Mesenchymal stem cell (in vitro differentiated cells and primary cell): ENCODE measurements at regions not wholly inside any gene's neighbourhood (a gene's known extent, or its start where the extent isn't known, plus 50 kb on each side); places are given as distances from the start of the nearest gene placed in this dataset.

Source experiments
- DNase-seq: peaks from one replicate; pipeline ENCODE4 v3.0.0-alpha.2; 2013
- H2AFZ ChIP-seq: one replicate; pipeline ENCODE4 v1.6.1; 2013; ENCODE audit warnings: low read depth, mild to moderate bottlenecking, control low read depth, inconsistent platforms, low read length, moderate library complexity
- H2AK5ac ChIP-seq: 2 replicates; pipeline ENCODE4 v1.6.1; 2013; ENCODE audit warnings: low read length, moderate library complexity, mild to moderate bottlenecking, inconsistent platforms; ENCODE audit not compliant: severe bottlenecking
- H2BK120ac ChIP-seq: one replicate; pipeline ENCODE4 v1.6.1; 2013; ENCODE audit warnings: low read depth, mild to moderate bottlenecking, inconsistent platforms, low read length, moderate library complexity
- H2BK12ac ChIP-seq, 2 experiments: one replicate each; pipeline ENCODE4 v1.6.1; 2013; ENCODE audit warnings: inconsistent platforms in 2 of 2, low read length in 2 of 2, mild to moderate bottlenecking in 2 of 2, moderate library complexity in 2 of 2, control low read depth in 1 of 2
- H2BK15ac ChIP-seq: one replicate; pipeline ENCODE4 v1.6.1; 2013; ENCODE audit warnings: mild to moderate bottlenecking, low read depth, inconsistent platforms; ENCODE audit not compliant: poor library complexity, severe bottlenecking
- H2BK5ac ChIP-seq: 2 replicates; pipeline ENCODE4 v1.6.1; 2013; ENCODE audit warnings: low read depth, mild to moderate bottlenecking, low read length, control low read depth, inconsistent platforms; ENCODE audit not compliant: poor library complexity, severe bottlenecking
- H3K14ac ChIP-seq, 2 experiments: one replicate each; pipeline ENCODE4 v1.6.1; 2013; ENCODE audit warnings: inconsistent platforms in 2 of 2, low read length in 2 of 2, control low read depth in 1 of 2, mild to moderate bottlenecking in 1 of 2, moderate library complexity in 1 of 2
- H3K18ac ChIP-seq, 2 experiments: one replicate each; pipeline ENCODE4 v1.6.1; 2013; ENCODE audit warnings: inconsistent platforms in 2 of 2, low read length in 2 of 2, control low read depth in 1 of 2, low read depth in 1 of 2, mild to moderate bottlenecking in 1 of 2
- H3K23ac ChIP-seq, 2 experiments: one replicate each; pipeline ENCODE4 v1.6.1; 2013; ENCODE audit warnings: inconsistent platforms in 2 of 2, low read length in 2 of 2, mild to moderate bottlenecking in 2 of 2, moderate library complexity in 2 of 2, control low read depth in 1 of 2
- H3K27ac ChIP-seq: 2 replicates; pipeline ENCODE4 v1.5.1; 2013; ENCODE audit warnings: mild to moderate bottlenecking, moderate library complexity, low read length, control low read depth, inconsistent platforms; ENCODE audit not compliant: poor library complexity, severe bottlenecking
- H3K27me3 ChIP-seq, 2 experiments: 2 replicates each; pipeline versions ENCODE4 v1.6.1 to v1.7.0; 2013; ENCODE audit warnings: low read length in 2 of 2, mild to moderate bottlenecking in 2 of 2, moderate library complexity in 2 of 2, control low read depth in 1 of 2, inconsistent platforms in 1 of 2; ENCODE audit not compliant: control insufficient read depth in 1 of 2, insufficient read depth in 1 of 2
- H3K36me3 ChIP-seq, 2 experiments: 2 replicates each; pipeline versions ENCODE4 v1.6.1 to v1.7.0; 2013; ENCODE audit warnings: low read length in 2 of 2, control low read depth in 1 of 2, inconsistent platforms in 1 of 2, low read depth in 1 of 2, mild to moderate bottlenecking in 1 of 2; ENCODE audit not compliant: insufficient read depth in 2 of 2, control insufficient read depth in 1 of 2
- H3K4ac ChIP-seq, 2 experiments: one replicate each; pipeline ENCODE4 v1.6.1; 2013; ENCODE audit warnings: inconsistent platforms in 2 of 2, low read length in 2 of 2, mild to moderate bottlenecking in 2 of 2, moderate library complexity in 2 of 2, control low read depth in 1 of 2, low read depth in 1 of 2
- H3K4me1 ChIP-seq: 2 replicates; pipeline ENCODE4 v1.6.1; 2013; ENCODE audit warnings: low read depth, low read length, control low read depth; ENCODE audit not compliant: control insufficient read depth, insufficient read depth
- H3K4me2 ChIP-seq: 2 replicates; pipeline ENCODE4 v1.6.1; 2013; ENCODE audit warnings: low read length, mild to moderate bottlenecking, inconsistent platforms; ENCODE audit not compliant: poor library complexity, severe bottlenecking
- H3K4me3 ChIP-seq, 2 experiments: 2 replicates each; pipeline versions ENCODE4 v1.5.1 to v1.7.0; 2013; ENCODE audit warnings: low read length in 2 of 2, mild to moderate bottlenecking in 2 of 2, control low read depth in 1 of 2, low read depth in 1 of 2; ENCODE audit not compliant: insufficient read depth in 1 of 2
- H3K79me1 ChIP-seq: replicated peaks from 2 replicates; pipeline ENCODE4 v1.6.1; 2013; ENCODE audit warnings: mild to moderate bottlenecking, control low read depth, low read length, inconsistent platforms; ENCODE audit not compliant: poor library complexity, severe bottlenecking
- H3K9ac ChIP-seq: 2 replicates; pipeline ENCODE4 v1.7.0; 2013; ENCODE audit warnings: mild to moderate bottlenecking, low read length, moderate library complexity
- H3K9me3 ChIP-seq: 2 replicates; pipeline ENCODE4 v1.7.0; 2013; ENCODE audit warnings: mild to moderate bottlenecking, low read length; ENCODE audit not compliant: control insufficient read depth
- H4K8ac ChIP-seq: one replicate; pipeline ENCODE4 v1.6.1; 2013; ENCODE audit warnings: inconsistent platforms, mild to moderate bottlenecking, low read length, moderate library complexity
- H4K91ac ChIP-seq: one replicate; pipeline ENCODE4 v1.6.1; 2013; ENCODE audit warnings: mild to moderate bottlenecking, low read length, inconsistent platforms
- WGBS: methylation state at CpG from one replicate; pipeline ENCODE4 v1.1.7; 2013; ENCODE audit warnings: mixed read lengths; 5-methylcytosine and 5-hydroxymethylcytosine counted together

DNA sequence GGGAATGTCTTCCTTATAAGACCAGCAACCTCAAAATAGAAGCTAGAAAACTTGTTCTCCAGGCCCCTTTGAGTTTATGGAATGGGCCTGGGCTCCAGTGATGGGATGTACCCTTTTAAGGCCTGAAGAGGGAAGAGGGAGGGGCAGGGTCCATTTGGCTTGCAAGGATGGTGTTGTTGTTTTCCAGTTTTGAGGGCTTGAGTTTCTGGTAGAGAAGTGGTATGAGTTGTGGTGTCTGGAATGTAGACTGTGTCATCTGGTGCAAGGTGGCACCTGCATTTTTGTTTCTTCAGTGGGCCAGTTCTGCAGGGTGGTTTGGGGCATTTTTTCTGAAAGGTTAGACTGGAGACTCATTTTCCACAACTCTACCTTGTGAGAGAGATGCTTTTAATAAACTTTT is 90.1 kb downstream of the ZNF777 start:
- Histone ChIP-seq H3K9me3 (peaks cover 3% of the 10 kb centered on the region), H2AFZ (no peak overlapping the region), H3K14ac (no peak overlapping the region), H3K27ac (no peak overlapping the region), H3K36me3 (no peaks in the 10 kb centered on the region), H3K27me3 (peaks cover 0 to 4% of the 10 kb centered on the region in 2 experiments), H3K9ac (no peak overlapping the region), H3K4me1 (no peaks in the 10 kb centered on the region), H4K91ac (no peak overlapping the region), H3K4ac (no peak overlapping the region), H2BK120ac (no peak overlapping the region), H2BK5ac (no peak overlapping the region), H3K4me2 (no peak overlapping the region), H2BK15ac (no peak overlapping the region), H3K18ac (no peak overlapping the region), H3K79me1 (no peaks in the 10 kb centered on the region), H3K4me3 (no peak overlapping the region), H2AK5ac (no peak overlapping the region), H3K23ac (no peak overlapping the region), H2BK12ac (no peak overlapping the region), H4K8ac (no peak overlapping the region)
- no peak for DNase-seq

DNA sequence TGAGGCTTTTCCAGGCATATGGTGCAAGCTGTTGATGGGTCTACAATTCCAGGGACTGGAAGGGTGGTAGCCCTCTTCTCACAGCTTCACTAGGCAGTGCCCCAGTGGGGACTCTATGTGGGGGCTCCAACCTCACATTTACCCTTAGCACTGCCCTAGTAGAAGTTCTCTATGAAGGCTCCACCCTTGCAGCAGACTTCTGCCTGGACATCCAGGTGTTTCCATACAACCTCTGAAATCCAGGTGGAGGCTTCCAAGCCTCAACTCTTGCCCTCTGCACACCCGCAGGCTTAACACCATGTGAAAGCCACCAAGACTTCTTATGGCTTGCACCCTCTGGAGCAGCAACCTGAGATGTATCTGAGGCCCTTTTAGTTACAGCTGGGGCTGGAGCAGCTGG is 87.8 kb downstream of the ZNF777 start:
- Histone ChIP-seq H3K9ac (no peak overlapping the region), H2BK15ac (no peak overlapping the region), H3K9me3 (peaks cover 9% of the 10 kb centered on the region), H4K91ac (no peak overlapping the region), H2BK120ac (no peak overlapping the region), H4K8ac (no peak overlapping the region), H3K18ac (no peak overlapping the region), H3K27me3 (no peaks in the 10 kb centered on the region), H3K4me1 (no peaks in the 10 kb centered on the region), H2BK5ac (no peak overlapping the region), H2AFZ (no peak overlapping the region), H3K4me2 (no peak overlapping the region), H2AK5ac (no peak overlapping the region), H3K27ac (no peak overlapping the region), H2BK12ac (no peak overlapping the region), H3K4me3 (no peak overlapping the region), H3K23ac (no peak overlapping the region), H3K36me3 (no peaks in the 10 kb centered on the region), H3K79me1 (no peaks in the 10 kb centered on the region), H3K14ac (no peak overlapping the region), H3K4ac (no peak overlapping the region)
- DNase-seq: no peak
- WGBS: 56% methylated on average over 1 of the region's 1 CpG

DNA sequence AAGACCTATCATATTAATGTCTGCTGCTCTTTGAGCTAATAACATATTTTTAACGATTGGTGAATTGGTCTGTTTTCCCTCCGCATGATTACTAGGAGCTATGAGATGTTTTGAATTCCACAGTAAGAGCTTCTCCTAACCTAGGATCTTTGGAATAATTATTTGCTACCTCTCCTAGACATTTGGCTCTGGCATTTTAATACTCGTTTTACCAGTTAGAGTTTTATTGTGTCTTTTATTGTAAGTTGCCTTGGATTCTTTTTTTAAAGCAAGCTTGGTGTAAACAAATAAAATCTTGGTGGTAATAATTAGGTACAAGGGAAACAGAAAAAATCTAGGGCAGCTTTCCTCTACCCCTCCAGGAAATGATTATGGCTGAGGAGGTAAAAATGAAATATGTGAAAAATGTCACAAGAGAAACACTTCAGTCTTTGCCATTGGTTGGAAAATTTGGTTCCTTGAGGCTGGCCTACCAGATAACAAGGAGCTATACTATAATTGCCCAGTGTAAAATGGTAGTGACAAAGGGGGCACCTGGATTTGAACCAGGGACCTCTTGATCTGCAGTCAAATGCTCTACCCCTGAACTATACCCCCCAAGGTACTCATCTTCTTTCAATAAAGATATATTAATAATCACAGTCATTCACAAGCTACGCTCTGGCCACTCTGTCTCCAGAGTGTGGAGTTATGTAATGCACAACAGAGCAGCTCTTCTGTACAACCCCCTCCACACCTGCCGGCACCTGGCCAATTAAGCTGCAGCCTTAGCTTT is 85.4 kb downstream of the ZNF777 start:
- no peak overlapping the region for H2BK12ac ChIP-seq
- H4K8ac ChIP-seq: no peak overlapping the region
- 77% methylated on average over 3 of the region's 5 CpGs for WGBS
- no peaks in the 10 kb centered on the region for H3K27me3 ChIP-seq
- no peak for DNase-seq
- no peaks in the 10 kb centered on the region for H3K79me1 ChIP-seq
- no peak overlapping the region for H3K4ac ChIP-seq
- no peak overlapping the region for H2AK5ac ChIP-seq
- no peak overlapping the region for H3K18ac ChIP-seq
- no peak overlapping the region for H3K23ac ChIP-seq
- no peak overlapping the region for H3K14ac ChIP-seq
- no peak overlapping the region for H3K27ac ChIP-seq
- no peaks in the 10 kb centered on the region for H3K4me1 ChIP-seq
- H4K91ac ChIP-seq: no peak overlapping the region
- no peak overlapping the region for H2AFZ ChIP-seq
- no peak overlapping the region for H2BK5ac ChIP-seq
- no peak overlapping the region for H3K4me2 ChIP-seq
- H3K36me3 ChIP-seq: no peaks in the 10 kb centered on the region
- H3K9ac ChIP-seq: no peak overlapping the region
- peaks cover 24% of the 10 kb centered on the region for H3K9me3 ChIP-seq
- no peak overlapping the region for H3K4me3 ChIP-seq
- no peak overlapping the region for H2BK120ac ChIP-seq
- no peak overlapping the region for H2BK15ac ChIP-seq

DNA sequence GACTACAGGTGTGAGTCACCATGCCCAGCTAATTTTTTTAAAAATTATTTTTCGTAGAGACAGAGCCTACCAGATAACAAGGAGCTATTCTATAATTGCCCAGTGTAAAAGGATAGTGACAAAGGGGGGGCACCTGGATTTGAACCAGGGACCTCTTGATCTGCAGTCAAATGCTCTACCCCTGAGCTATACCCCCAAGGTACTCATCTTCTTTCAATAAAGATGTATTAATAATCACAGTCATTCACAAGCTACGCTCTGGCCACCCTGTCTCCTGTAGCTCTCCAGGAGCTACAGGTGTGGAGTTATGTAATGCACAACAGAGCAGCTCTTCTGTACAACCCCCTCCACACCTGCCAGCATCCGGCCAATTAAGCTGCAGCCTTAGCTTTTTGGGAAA is 83.5 kb downstream of the ZNF777 start:
- Histone ChIP-seq H3K18ac (no peak overlapping the region), H2BK120ac (no peak overlapping the region), H3K79me1 (no peaks in the 10 kb centered on the region), H3K14ac (no peak overlapping the region), H3K23ac (no peak overlapping the region), H4K8ac (no peak overlapping the region), H3K4me1 (no peaks in the 10 kb centered on the region), H3K9me3 (peaks cover 30% of the 10 kb centered on the region), H4K91ac (no peak overlapping the region), H3K4me2 (no peak overlapping the region), H2BK12ac (no peak overlapping the region), H2BK5ac (no peak overlapping the region), H2BK15ac (no peak overlapping the region), H3K9ac (no peak overlapping the region), H2AK5ac (no peak overlapping the region), H3K27me3 (no peaks in the 10 kb centered on the region), H3K4ac (no peak overlapping the region), H3K4me3 (no peak overlapping the region), H2AFZ (no peak overlapping the region), H3K36me3 (no peaks in the 10 kb centered on the region), H3K27ac (no peak overlapping the region)
- no peak for DNase-seq
- 76% methylated on average over 2 of the region's 3 CpGs for WGBS
